HG03558 (cell line): ENCODE measurements at regions not wholly inside any gene's neighbourhood (a gene's known extent, or its start where the extent isn't known, plus 50 kb on each side); places are given as distances from the start of the nearest gene placed in this dataset.
"Not testable (repeated sequence)": the region's sequence is repeated elsewhere in the genome, so short reads cannot be mapped to it uniquely, and the experiment has no call there.

ENCODE experiments used
- ATAC-seq: cut with Tn5 transposase; IDR thresholded peaks from one replicate; pipeline ENCODE4 v1.9.1; 2021; ENCODE audit warnings: moderate number of reproducible peaks; ENCODE audit not compliant: unreplicated experiment; ENCODE audit errors: extremely low read depth

- ATAC-seq = no peak
Observed at GRCh38 chr2:221943076-221943810, 355.6 kb downstream of the PAX3 start.

GRCh38 chr2:221931251-221931991 lies 359.3 kb upstream of the EPHA4 start:
- ATAC-seq = no peak

- no peak for ATAC-seq
Observed at GRCh38 chr2:221929259-221929658, 357.2 kb upstream of the EPHA4 start.

- ATAC-seq = no peak
Observed at GRCh38 chr2:221926327-221926726, 354.2 kb upstream of the EPHA4 start.

GRCh38 chr2:221924576-221924975 lies 352.5 kb upstream of the EPHA4 start:
- ATAC-seq = no peak

GRCh38 chr2:221915926-221916325 lies 343.8 kb upstream of the EPHA4 start:
- no peak for ATAC-seq

- no peak for ATAC-seq
Observed at GRCh38 chr2:221914334-221914880, 342.3 kb upstream of the EPHA4 start.

GRCh38 chr2:221911890-221912289 lies 339.8 kb upstream of the EPHA4 start:
- ATAC-seq = no peak

GRCh38 chr2:221911321-221911720 lies 339.2 kb upstream of the EPHA4 start:
- no peak for ATAC-seq

- no peak for ATAC-seq
Observed at GRCh38 chr2:221908518-221908917, 336.4 kb upstream of the EPHA4 start.

GRCh38 chr2:221897718-221898117 lies 325.6 kb upstream of the EPHA4 start:
- no peak for ATAC-seq

- ATAC-seq = no peak
Observed at GRCh38 chr2:221896505-221897151, 324.5 kb upstream of the EPHA4 start.

- no peak for ATAC-seq
Observed at GRCh38 chr2:221895366-221896121, 323.4 kb upstream of the EPHA4 start.

- ATAC-seq = no peak
Observed at GRCh38 chr2:221893501-221893900, 321.4 kb upstream of the EPHA4 start.

GRCh38 chr2:221892006-221892405 lies 319.9 kb upstream of the EPHA4 start:
- not testable (repeated sequence) for ATAC-seq

GRCh38 chr2:221883976-221884375 lies 311.9 kb upstream of the EPHA4 start:
- ATAC-seq = no peak

GRCh38 chr2:221876016-221876415 lies 303.9 kb upstream of the EPHA4 start:
- no peak for ATAC-seq

GRCh38 chr2:221874444-221874843 lies 302.3 kb upstream of the EPHA4 start:
- no peak for ATAC-seq

GRCh38 chr2:221857719-221858118 lies 285.6 kb upstream of the EPHA4 start:
- ATAC-seq = no peak

- no peak for ATAC-seq
Observed at GRCh38 chr2:221853297-221853696, 281.2 kb upstream of the EPHA4 start.
